DLD1 (cell line): ENCODE measurements at regions not wholly inside any gene's neighbourhood (a gene's known extent, or its start where the extent isn't known, plus 50 kb on each side); places are given as distances from the start of the nearest gene placed in this dataset.
"Not testable (repeated sequence)": the region's sequence is repeated elsewhere in the genome, so short reads cannot be mapped to it uniquely, and the experiment has no call there.

ENCODE experiments used
- in situ Hi-C: cut with HindIII; loops from 2 replicates; pipeline ENCODE4 v1.10.0; 2017; ENCODE audit warnings: low sequenced_read_pairs

DNA sequence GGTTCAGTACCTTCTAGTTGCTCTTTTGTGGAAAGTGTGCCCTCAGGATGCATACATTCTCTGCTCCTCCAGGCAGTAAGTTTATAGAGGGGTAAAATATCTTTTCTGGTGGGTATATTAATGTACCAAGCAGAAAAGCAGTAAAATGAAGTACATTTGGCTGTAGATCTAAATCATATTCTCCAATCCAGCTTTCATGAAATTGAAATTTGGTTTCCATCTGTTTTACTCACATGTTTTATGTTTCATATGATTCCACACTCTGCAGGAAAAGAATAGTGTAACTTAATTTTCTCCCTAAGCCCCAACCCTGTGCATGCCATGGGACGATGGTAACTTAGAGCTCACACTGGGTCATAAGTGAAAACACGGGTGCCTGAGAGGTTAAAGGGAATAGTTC lies 172.3 kb downstream of the AKAIN1 start:
- in situ Hi-C loops: no loop called here

DNA sequence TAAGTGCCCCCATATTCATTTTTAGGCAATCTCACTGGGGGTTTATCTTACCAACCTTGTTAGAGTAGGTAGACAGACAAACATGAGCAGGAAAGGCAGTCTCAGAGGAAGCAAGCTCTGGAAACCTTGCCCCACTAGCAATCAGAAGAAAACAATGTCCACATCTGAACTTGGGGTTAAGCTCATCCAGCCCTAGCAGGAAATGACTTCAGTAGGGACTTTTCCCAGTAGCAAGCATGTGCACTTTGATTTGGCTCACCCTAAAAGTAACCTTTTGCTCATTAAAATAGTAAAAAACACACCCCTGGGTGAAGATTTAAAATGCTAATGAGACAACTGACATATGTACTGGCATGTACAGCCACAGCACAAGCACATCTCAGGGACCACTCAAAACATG lies 175.5 kb downstream of the AKAIN1 start:
- in situ Hi-C loops: no loop called here

DNA sequence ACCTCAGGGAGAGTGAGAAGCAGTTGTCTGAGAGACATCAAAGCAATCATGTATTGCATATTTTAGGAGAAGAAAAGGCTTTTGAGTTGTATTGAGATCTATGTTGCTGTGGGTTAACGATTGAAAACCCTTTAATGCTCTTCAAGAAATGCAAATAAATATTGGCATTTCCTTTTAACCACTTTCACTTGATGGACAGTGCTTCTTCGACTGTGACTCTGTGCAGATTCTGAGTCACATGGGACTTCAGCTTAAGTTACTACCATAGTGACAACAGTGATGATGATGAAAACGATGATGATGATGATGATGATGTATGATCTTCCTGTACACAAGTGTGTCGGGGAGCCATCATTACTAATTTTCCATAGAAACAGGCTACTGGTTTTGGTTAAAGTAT lies 181.8 kb downstream of the AKAIN1 start:
- in situ Hi-C loops: no loop called here

DNA sequence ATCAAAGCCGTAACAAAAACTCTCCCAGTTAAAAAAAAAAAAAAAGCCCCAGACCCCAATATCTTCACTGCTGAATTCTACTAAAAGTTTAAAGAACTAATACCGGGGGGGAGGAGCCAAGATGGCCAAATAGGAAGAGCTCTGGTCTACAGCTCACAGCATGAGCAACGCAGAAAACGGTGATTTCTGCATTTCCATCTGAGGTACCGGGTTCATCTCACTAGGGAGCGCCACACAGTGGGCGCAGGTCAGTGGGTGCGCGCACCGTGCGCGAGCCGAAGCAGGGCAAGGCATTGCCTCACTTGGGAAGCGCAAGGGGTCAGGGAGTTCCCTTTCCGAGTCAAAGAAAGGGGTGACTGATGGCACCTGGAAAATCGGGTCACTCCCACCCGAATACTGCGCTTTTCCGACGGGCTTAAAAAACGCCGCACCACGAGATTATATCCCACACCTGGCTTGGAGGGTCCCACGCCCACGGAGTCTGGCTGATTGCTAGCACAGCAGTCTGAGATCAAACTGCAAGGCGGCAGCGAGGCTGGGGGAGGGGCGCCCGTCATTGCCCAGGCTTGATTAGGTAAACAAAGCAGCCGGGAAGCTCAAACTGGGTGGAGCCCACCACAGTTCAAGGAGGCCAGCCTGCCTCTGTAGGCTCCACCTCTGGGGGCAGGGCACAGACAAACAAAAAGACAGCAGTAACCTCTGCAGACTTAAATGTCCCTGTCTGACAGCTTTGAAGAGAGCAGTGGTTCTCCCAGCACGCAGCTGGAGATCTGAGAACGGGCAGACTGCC lies 192.8 kb downstream of the AKAIN1 start:
- in situ Hi-C loops: not testable (repeated sequence)

DNA sequence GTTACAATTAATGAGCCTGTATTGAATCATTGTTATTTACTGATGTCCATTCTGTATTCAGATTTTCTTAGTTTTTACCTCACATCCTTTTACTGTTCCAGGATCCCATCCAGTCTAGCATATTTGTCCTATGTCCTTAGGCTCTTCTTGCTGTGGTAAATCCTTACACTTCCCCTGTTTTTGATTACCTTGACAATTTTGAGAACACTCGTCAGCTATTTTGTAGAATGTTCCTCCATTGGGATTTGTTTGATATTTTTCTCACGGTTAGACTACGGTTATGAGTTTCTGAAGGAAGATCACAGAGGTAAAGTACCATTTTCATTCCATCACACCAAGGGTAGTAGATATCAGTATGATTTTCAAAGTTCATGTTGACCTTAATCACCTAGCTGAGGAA lies 202.3 kb downstream of the AKAIN1 start:
- in situ Hi-C loops: no loop called here

DNA sequence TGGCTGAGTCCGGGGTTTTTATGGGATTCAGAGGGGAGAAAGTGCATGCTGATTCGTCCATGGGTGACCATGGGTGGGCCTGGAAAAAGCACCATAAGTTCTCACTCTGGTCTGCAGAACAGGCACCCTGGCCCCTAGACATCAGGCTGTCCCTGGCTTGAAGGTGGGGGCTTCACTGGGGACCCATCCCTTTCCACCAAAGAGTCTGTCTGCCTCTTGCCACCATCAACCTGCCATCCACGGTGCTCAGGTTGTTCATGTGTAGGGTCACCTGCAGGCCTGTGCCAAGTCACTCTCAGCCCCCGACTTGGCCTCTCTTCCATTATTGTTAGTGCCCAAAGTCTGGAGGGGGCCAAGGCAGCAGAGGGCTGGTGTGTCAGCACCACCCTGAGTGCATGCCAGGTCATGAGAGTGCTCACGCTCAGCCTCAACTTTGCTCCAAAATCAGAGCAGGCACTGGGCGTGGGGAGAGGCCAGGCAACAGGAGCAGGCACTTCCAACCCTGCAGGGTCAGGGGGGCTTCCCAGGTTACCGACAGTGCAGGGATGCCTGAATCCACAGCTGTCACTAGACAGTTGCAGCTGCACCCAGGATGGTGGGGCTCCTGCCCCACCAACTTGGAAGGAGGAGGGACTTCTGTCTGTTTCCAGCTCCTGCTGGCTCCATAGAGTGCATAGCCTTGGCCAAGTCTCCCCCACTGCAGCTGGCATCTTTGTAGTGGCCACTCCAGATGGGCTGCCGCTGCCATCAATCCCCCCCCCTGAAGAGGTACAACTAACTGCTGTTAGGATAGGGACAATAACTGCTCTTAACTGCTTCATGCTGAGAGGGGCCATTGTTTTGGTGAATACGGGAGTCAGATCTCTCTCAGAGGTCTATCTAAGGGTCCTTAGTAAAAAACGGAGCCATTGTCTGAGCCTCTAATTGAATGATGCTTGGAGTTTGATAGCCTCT lies 209.3 kb downstream of the AKAIN1 start:
- in situ Hi-C loops: no loop called here

DNA sequence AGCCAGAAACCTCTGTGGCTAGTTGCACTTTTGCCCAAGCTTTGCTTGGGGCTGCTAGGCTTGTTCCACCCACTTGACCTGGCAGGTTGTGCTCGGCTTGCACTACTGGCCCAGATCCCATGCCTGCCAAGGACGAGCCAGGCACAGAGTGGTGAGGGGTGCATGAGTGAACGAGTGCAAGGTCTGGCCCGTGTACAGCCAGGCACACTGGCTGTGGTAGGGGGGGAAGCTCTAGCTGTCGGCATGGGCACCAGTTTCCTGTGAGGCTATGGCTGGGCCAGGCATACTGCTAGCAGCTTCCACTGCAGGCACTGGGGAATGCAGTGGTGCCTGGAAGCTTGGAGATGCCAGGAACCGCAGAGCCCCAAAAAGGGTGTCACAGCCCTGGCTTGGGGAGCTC lies 210.4 kb downstream of the AKAIN1 start:
- in situ Hi-C loops: no loop called here

DNA sequence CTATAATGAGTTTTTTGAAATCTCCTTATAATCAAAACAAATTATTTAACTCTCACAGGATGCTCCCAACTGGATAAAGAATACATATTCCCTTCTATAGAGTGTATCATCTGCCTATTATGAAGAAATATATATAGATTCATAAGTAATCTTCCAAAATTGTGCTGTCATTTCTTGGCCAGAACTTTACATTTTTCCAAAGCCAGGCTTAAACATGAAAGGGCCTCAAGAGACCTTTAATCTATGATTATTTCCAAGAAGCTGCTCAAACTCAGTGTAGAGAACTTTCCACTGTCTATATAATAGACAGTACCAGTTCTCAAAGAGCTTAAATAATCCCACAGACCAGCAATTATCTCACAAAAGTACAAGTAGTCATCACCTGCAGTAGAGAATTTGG lies 211.0 kb downstream of the AKAIN1 start:
- in situ Hi-C loops: no loop called here

DNA sequence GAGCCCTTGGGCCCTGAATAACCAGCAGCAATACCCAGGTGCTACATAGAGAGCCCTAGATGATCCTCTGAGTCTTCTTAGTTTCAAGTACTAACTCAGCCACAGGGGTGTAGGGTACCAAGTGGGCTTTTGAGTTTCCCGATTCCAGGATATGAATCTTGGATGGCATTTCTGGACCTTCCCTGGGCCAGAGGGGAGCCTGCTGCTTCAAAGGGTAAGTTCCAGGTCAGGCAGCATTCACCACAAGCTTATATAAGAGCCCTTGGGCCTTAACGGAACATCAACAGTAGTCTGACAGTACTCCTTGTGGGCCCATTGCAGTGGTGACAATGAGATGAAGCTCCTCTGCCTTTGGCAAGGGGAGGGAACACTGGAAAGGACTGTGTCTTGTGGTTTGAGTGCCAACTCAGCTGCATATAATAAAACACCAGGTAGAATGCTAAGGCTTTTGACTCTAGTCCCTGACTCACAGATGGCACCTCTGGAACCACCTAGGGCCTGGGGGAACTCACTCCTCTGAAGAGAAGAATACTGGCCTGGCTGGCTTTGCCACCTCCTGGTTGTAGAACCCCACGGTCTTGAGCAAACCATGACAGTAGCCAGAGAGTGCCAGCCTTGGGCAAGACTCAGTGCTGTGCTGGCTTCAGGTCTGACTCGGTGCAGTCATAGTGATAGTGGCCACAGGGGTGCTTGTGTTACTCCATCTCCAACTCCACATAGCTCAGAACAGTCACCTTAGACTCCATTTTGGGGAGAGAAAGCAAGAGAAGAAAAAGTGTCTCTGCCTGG lies 235.7 kb downstream of the AKAIN1 start:
- in situ Hi-C loops: no loop called here

DNA sequence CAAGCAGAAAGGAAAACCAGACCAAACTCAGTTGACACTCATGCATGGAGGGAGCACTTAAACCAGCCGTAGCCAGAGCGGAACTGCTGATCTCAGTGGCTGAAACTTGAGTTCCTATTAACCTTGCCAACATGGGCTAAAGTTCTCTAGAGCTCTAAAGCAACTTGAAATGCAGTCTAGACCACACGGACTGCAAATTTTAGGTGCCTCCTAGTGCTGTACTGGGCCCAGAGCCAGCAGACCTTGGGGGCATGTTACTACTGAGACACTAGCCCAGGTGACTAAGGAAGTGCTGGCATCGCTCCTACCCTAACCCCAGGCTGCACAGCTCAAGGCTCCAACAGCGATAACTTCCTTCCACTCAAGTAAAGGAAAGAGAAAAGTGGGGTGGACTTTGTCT lies 236.5 kb downstream of the AKAIN1 start:
- in situ Hi-C loops: no loop called here

DNA sequence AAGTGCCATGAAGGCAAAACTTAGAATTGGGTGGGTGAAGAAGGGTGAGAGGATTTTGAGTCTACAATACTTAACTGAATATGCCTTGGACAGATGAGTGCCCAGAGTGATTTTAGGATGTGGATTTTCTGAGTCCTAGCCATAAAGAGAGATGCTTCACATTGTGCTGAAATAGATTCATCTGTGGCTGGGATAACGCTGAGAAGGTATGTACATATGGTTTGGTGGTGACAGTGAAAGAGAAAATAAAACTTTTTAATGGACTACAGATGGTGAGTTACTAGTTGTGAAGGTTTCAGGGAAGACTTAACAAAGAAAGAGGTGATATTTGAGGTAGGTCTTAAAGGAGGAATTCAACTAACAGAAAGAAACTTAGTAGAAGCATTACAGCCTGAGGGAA lies 265.8 kb downstream of the AKAIN1 start:
- in situ Hi-C loops: no loop called here

DNA sequence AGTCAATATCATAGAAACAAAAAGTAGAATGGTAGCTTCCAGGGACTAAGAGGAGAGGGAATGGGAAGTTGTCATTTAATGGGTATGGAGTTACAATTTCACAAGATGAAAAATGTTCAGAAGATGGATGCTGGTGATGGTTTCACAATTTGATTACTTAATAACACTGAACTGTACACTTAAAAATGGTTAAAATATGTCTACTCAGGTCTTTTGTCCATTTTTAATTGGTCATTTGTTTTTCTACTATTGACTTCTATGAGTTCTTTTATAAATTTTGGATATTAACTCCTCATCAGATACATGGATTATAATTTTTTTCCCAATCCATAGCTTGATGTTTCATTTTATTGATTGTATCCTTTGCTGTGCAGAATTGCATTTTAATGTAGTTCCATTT lies 275.5 kb downstream of the AKAIN1 start:
- in situ Hi-C loops: no loop called here

DNA sequence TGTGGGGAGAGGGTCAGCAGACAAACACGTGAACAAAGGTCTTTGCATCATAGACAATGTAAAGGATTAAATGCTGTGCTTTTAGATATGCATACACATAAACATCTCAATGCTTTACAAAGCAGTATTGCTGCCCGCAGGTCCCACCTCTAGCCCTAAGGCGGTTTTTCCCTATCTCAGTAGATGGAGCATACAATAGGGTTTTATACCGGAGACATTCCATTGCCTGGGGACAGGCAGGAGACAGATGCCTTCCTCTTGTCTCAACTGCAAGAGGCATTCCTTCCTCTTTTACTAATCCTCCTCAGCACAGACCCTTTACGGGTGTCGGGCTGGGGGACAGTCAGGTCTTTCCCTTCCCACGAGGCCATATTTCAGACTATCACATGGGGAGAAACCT lies 279.5 kb downstream of the AKAIN1 start:
- in situ Hi-C loops: not testable (repeated sequence)

DNA sequence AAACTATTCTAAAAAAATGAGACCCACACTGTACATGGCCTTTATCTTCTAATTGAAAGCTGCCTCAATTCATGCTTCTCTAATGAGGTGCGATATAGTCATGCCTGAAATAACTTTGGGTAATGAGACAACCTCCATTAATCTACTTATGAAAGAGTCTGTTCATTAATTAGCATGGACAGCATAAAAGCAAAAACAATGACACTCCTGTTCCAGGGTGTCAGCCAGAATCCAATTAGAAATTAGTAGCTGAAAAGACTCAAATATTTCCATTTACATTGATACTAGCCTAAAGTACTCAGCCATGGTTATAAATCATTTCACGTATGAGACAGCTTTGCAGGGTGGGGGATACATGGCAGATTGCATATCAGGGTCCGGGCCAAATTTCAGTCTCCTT lies 288.7 kb downstream of the AKAIN1 start:
- in situ Hi-C loops: no loop called here

DNA sequence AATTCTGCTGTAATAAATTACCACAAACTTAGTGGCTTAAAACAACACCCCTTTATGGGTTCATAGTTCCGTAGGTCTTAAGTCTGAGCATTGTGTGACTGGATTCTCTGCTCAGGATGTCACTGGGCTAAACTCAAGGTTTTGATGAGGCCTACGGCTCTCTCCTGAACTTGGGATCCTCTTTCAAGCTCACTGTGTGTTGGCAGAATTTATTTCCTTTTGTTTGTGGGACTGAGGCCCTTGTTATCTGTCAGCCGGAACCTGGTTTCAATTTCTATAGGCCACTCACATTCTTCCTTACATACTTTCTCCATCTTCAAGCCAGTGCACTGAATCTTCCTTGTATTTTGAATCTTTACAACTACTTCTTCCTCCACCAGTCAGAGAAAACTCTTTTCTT lies 290.2 kb downstream of the AKAIN1 start:
- in situ Hi-C loops: no loop called here

DNA sequence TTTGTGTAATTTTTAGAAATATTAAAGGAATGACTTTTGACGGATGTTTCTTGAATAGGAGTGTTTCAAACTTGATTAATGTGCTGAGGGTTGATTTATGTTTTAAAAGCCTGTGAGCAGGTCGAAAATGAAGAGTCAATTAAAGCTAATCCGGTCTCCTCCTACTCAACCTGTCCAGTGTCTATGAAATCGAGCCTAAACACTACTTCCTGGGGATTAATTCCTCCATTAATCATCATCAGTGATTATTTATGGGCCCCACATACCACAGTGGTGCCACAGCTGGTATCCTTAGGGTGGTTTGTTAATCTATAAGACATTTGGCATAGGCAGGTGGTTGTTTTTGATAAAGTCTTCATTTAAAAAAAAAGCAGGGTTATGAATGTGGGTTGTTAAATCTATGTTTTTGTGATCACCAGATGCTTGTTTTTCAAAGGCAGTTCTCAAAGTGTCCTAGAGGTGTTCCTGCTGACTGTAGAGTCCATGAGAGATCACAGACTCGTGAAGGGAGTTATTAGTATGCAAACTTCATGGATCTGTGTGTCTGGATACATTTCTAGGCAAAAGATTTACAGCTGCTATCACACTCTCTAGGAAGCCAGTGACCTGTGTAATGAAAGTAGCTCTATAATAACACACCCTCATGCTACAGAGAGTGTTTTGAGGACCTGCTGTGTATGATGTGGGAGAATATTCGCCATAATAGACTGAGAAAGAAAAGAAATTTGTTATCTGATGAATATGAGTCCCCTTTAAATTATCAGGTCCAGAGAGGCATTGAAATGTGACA lies 308.6 kb downstream of the AKAIN1 start:
- in situ Hi-C loops: no loop called here

DNA sequence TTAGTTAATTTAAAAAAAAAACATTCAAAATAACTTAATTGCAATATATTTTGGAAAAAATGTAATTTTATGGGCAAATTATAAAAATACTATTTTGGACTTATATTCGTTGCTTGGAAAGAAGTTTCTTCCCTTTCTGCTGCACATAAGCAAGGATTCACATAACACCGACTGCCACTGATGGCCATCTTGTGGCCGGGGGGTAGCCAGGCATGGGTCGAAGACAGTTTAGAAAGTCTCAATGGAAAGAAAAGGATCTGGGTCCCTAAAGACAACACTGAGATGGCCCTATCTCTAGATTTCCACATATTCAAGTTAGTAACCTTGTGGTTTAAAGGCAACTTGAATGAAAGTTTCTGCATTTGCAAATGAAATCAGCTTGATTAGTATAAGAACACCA lies 318.6 kb downstream of the AKAIN1 start:
- in situ Hi-C loops: no loop called here

DNA sequence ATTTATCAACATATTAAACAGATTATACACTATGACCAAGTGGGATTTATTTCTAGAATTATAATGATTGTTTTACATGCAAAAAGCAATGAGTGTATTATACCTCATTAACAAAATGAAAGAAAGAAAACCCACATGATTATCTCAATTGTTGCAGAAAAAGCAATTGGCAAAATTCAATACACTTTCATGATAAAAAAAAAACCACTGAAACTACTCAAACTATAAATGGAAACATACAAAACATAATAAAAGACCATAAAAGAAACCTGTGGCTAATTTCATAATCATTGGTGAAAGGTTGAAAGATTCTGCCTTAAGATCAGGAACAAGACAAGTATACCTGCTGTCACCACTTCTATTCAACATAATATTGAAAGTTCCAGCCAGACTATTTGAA lies 325.9 kb downstream of the AKAIN1 start:
- in situ Hi-C loops: no loop called here

DNA sequence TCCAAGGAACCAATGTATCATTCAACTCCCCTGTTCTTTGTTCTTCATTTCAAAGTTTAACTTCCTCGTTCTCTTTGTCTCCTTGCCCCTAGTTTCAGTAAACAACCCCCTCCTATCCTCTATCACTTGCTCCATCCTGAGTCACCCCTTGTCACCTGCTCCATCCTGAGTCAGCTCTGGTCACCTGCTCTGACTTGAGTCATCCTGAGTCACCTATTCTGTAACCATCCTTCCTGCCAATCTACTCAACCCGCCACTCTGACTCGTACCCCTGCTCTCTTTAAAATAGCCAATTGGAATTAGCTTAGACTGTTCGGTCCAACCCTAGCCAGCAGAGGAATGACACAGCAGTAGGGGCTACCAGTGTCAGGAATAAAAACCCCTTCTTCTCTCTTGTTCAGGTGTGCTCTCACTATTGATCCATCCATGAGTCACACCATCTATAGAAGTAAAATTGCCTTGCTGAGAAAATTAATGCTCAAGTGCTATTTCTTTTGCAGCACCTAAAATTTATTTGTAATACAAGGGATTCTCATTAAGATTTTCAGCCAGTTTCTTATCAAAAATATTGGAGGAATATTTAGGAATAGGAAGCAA lies 326.8 kb downstream of the AKAIN1 start:
- in situ Hi-C loops: no loop called here

DNA sequence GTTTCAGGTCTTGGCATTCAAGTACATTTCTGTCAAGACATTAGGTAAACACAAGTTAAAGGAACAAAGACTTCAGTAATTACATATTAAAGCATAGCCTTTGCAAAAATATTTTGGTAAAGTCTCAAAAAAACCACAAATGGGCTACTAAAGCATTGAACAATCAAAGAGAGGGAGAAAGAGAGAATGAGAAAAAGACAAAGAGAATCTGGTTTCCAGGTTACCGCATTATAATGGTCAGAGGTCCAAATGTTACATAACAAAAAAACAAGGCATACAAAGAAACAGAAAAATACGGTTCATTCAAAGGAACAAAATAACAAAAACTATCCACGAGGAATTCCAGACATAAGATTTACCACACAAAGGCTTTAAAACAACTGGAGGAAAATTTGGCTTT lies 327.9 kb downstream of the AKAIN1 start:
- in situ Hi-C loops: no loop called here
